BJ (cell line): ENCODE measurements at regions not wholly inside any gene's neighbourhood (a gene's known extent, or its start where the extent isn't known, plus 50 kb on each side); places are given as distances from the start of the nearest gene placed in this dataset.

ENCODE experiments used
- CTCF ChIA-PET: fragments of 350-600 bp; formaldehyde crosslinking; extraction: SDS; loops from one replicate; lab custom pipeline; 2021; ENCODE audit warnings: antibody characterized with exemption, inconsistent platforms; lab: Yijun Ruan, JAX
- POLR2A ChIA-PET: fragments of 300-600 bp; sonication (Branson Sonifier 250); formaldehyde crosslinking; extraction: SDS; loops from one replicate; lab custom pipeline; 2021; ENCODE audit warnings: antibody characterized with exemption; lab: Charles Lee
- DNase-seq: peaks from one replicate; pipeline ENCODE4 v3.0.0-alpha.2; 2011; ENCODE audit warnings: low read depth
- H3K27me3 ChIP-seq: 2 replicates; pipeline ENCODE4 v1.6.0; 2011; ENCODE audit warnings: low read length; ENCODE audit not compliant: control insufficient read depth, insufficient read depth
- H3K36me3 ChIP-seq: 2 replicates; pipeline ENCODE4 v1.5.1; 2011; ENCODE audit warnings: low read length; ENCODE audit not compliant: control insufficient read depth, insufficient read depth
- H3K4me3 ChIP-seq: 2 replicates; pipeline ENCODE4 v1.5.1; 2011; ENCODE audit warnings: low read depth, mild to moderate bottlenecking, control low read depth, low read length
- CTCF ChIP-seq: IDR thresholded peaks from 2 replicates; pipeline ENCODE4 v1.5.1; 2011; ENCODE audit warnings: low read depth, mild to moderate bottlenecking, control low read depth, inconsistent platforms, low read length, moderate library complexity; ENCODE audit not compliant: insufficient read depth

GRCh38 chr12:92629349-92630065 is 73.3 kb upstream of the PLEKHG7 start:
- no peaks in the 10 kb centered on the region for H3K36me3 ChIP-seq
- DNase-seq = no peak
- ChIA-PET POLR2A (no interaction called here), CTCF (interaction anchor here (0.6 to 2.2 kb wide), 5 partner anchors 15 to 548 kb away, joined by 3 to 6 read pairs (median 4); no protein-coding TSS in a partner anchor)
- no peak for TF ChIP-seq CTCF
- no peaks in the 10 kb centered on the region for H3K27me3 ChIP-seq
- H3K4me3 ChIP-seq = no peak overlapping the region

GRCh38 chr12:92628476-92628875 is 74.3 kb upstream of the PLEKHG7 start:
- no peak for DNase-seq
- no peak overlapping the region for H3K4me3 ChIP-seq
- ChIA-PET CTCF (interaction anchor here (0.6 kb wide), 1 partner anchor 59 kb away, joined by 3 read pairs; no protein-coding TSS in a partner anchor), POLR2A (no interaction called here)
- no peaks in the 10 kb centered on the region for H3K36me3 ChIP-seq
- H3K27me3 ChIP-seq = no peaks in the 10 kb centered on the region
- TF ChIP-seq CTCF = no peak

GRCh38 chr12:92627511-92627910 is 75.3 kb upstream of the PLEKHG7 start:
- POLR2A ChIA-PET = no interaction called here
- DNase-seq = no peak
- no peak overlapping the region for H3K4me3 ChIP-seq
- no peak for TF ChIP-seq CTCF
- CTCF ChIA-PET = interaction anchor here (0.5 to 0.6 kb wide), 2 partner anchors 137 to 1217 kb away, joined by 3 read pairs; no protein-coding TSS in a partner anchor
- no peaks in the 10 kb centered on the region for H3K27me3 ChIP-seq
- no peaks in the 10 kb centered on the region for H3K36me3 ChIP-seq

- no peaks in the 10 kb centered on the region for H3K36me3 ChIP-seq
- POLR2A ChIA-PET = no interaction called here
- H3K4me3 ChIP-seq = no peak overlapping the region
- H3K27me3 ChIP-seq = no peaks in the 10 kb centered on the region
- TF ChIP-seq CTCF = no peak
- CTCF ChIA-PET = no interaction called here
- no peak for DNase-seq
Observed at GRCh38 chr12:92625639-92626310, 77.0 kb upstream of the PLEKHG7 start.

- Histone ChIP-seq H3K27me3 (no peaks in the 10 kb centered on the region), H3K36me3 (no peaks in the 10 kb centered on the region), H3K4me3 (no peak overlapping the region)
- POLR2A ChIA-PET = interaction anchor here (0.7 kb wide), 1 partner anchor 487 kb away, joined by 3 read pairs; no protein-coding TSS in a partner anchor
- CTCF ChIA-PET = interaction anchor here (1.3 to 1.9 kb wide), 2 partner anchors 8 to 25 kb away, joined by 3 to 5 read pairs; no protein-coding TSS in a partner anchor
- TF ChIP-seq CTCF = no peak
- no peak for DNase-seq
Observed at GRCh38 chr12:92624236-92624635, 78.6 kb upstream of the PLEKHG7 start.
